Small intestine (tissue), 7 donors: ENCODE measurements at regions not wholly inside any gene's neighbourhood (a gene's known extent, or its start where the extent isn't known, plus 50 kb on each side); places are given as distances from the start of the nearest gene placed in this dataset.
"Not testable (repeated sequence)": the region's sequence is repeated elsewhere in the genome, so short reads cannot be mapped to it uniquely, and the experiment has no call there.

Experiments used
- DNase-seq, 2 donors: peaks; one replicate each; pipeline versions ENCODE4 v3.0.0 to v3.0.0-alpha.2; 2013
- FAIRE-seq: peaks from 2 replicates; lab custom pipeline; 2012; peaks lifted over from hg19 to GRCh38; lab: Jason Lieb, UNC
- H3K27ac ChIP-seq, 3 donors: one replicate each; pipeline ENCODE4 v1.5.1; 2013; ENCODE audit warnings: low read length in 2 of 3, mild to moderate bottlenecking in 2 of 3, control low read depth in 1 of 3, inconsistent platforms in 1 of 3, low read depth in 1 of 3, moderate library complexity in 1 of 3
- H3K27me3 ChIP-seq, 3 donors: one replicate each; pipeline ENCODE4 v1.6.1; 2013; ENCODE audit warnings: low read length in 3 of 3, inconsistent platforms in 1 of 3; ENCODE audit not compliant: control insufficient read depth in 3 of 3, insufficient read depth in 3 of 3
- H3K36me3 ChIP-seq, 3 donors: one replicate each; pipeline ENCODE4 v1.6.1; 2013; ENCODE audit warnings: low read length in 3 of 3, inconsistent platforms in 1 of 3, low read depth in 1 of 3, mild to moderate bottlenecking in 1 of 3, moderate library complexity in 1 of 3; ENCODE audit not compliant: control insufficient read depth in 3 of 3, insufficient read depth in 2 of 3
- H3K4me1 ChIP-seq, 3 donors: one replicate each; pipeline ENCODE4 v1.6.1; 2013; ENCODE audit warnings: low read length in 2 of 3, inconsistent platforms in 1 of 3, low read depth in 1 of 3, mild to moderate bottlenecking in 1 of 3, moderate library complexity in 1 of 3; ENCODE audit not compliant: control insufficient read depth in 3 of 3, insufficient read depth in 2 of 3
- H3K4me3 ChIP-seq, 3 donors: one replicate each; pipeline ENCODE4 v1.5.1; 2013; ENCODE audit warnings: low read length in 3 of 3, control low read depth in 1 of 3, inconsistent platforms in 1 of 3, low read depth in 1 of 3, mild to moderate bottlenecking in 1 of 3, moderate library complexity in 1 of 3
- H3K9me3 ChIP-seq, 2 donors: one replicate each; pipeline ENCODE4 v1.6.1; 2013; ENCODE audit warnings: low read depth in 1 of 2, low read length in 1 of 2; ENCODE audit not compliant: control insufficient read depth in 2 of 2, insufficient read depth in 1 of 2
- WGBS, 3 donors: extraction: QIAGEN DNeasy Blood & Tissue Kit; methylation state at CpG; one replicate each; pipeline ENCODE4 v1.1.7; 2013; 5-methylcytosine and 5-hydroxymethylcytosine counted together
- donor health status: healthy with polysubstance abuse.
- donor health status: control.
- donor health status: control.
- donor health status: Bipolar disorder and iron deficiency.
- donor health status: healthy.

DNA sequence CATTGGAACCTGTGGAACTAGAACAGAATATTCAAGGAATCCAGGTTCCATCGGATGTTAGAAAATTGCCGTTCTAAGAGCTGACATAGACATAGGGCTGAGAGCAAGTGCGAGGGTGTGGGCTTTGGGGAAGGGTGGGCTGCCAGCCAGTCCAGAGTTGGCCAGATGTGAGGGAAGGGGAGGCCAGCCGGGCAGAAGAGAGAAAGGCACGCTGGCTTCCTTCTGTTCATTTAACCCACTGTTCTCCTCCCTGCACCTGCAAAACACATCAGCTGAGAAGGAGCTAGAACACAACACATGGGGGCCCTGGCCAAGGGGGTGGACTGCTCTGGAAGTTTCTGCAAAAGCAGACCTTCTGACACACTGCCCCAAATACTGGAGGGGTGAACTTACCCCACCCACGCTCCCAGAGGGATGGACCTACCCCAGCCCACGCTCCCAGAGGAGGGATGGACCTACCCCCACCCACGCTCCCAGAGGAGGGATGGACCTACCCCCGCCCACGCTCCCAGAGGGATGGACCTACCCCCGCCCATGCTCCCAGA lies 98.0 kb downstream of the SHANK2 start:
- no peaks in the 10 kb centered on the region for H3K9me3 ChIP-seq
- no peak overlapping the region for H3K27ac ChIP-seq
- H3K4me3 ChIP-seq: no peak overlapping the region
- H3K27me3 ChIP-seq: no peaks in the 10 kb centered on the region
- DNase-seq (no peak), FAIRE-seq (no peak)
- peaks cover 0 to 11% (median 0%) of the 10 kb centered on the region in 3 donors for H3K36me3 ChIP-seq
- H3K4me1 ChIP-seq: peaks cover 0 to 12% (median 0%) of the 10 kb centered on the region in 3 donors
- WGBS, 3 donors: 70 to 81% (median 76%) methylated on average over 6 to 11 of the region's 11 CpGs

GRCh38 chr11:71153005-71153390 lies 99.4 kb downstream of the SHANK2 start:
- peak overlapping the region in 2 of 3 donors; percentile 2 to 27 for H3K4me3 ChIP-seq
- peaks cover 0 to 12% (median 0%) of the 10 kb centered on the region in 3 donors for H3K4me1 ChIP-seq
- H3K36me3 ChIP-seq: peaks cover 0 to 11% (median 0%) of the 10 kb centered on the region in 3 donors
- no peaks in the 10 kb centered on the region for H3K9me3 ChIP-seq
- no peaks in the 10 kb centered on the region for H3K27me3 ChIP-seq
- DNase-seq (peak; percentile 60 to 81), FAIRE-seq (no peak)
- H3K27ac ChIP-seq: peak overlapping the region in 1 of 3 donors; percentile 80
- WGBS, 3 donors: 2 to 5% (median 4%) methylated on average over 15 of the region's 15 CpGs

- H3K9me3 ChIP-seq, H3K36me3 ChIP-seq, H3K27me3 ChIP-seq, FAIRE-seq: not testable (repeated sequence)
- H3K4me3 ChIP-seq: peak overlapping the region in 2 of 3 donors; percentile 2 to 27
- DNase-seq: peak; percentile 22 to 65
- H3K4me1 ChIP-seq: peaks cover 0 to 12% (median 0%) of the 10 kb centered on the region in 3 donors
- H3K27ac ChIP-seq: peak overlapping the region in 1 of 3 donors; percentile 80
- 42 to 60% (median 51%) methylated on average over 15 of the region's 15 CpGs for WGBS, 3 donors
These were observed 99.9 kb downstream of the SHANK2 start for GRCh38 chr11:71152312-71153004.

DNA sequence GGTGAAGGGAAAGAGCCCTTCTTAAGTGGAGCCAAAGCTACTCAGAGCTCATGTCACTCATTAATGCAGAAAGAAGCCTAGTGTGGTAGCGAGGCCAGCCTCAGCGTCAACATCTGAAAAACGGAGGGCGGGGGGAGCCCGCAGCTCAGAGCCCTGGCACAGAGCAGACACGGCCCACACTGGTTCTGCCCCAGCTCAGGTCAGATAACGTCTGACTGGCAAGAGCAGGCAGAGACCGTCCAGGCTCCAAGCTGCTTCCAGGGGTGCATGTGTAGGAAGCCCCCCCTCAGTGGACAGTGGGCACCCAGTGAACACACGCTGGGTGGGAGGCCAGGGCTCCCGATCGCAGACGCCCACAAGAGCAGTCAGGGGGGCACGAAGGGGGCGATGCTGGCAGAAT lies 100.8 kb downstream of the SHANK2 start:
- Histone ChIP-seq H3K27ac (no peak overlapping the region), H3K4me1 (peaks cover 0 to 12% (median 0%) of the 10 kb centered on the region in 3 donors), H3K4me3 (no peak overlapping the region), H3K36me3 (peaks cover 0 to 16% (median 0%) of the 10 kb centered on the region in 3 donors), H3K27me3 (no peaks in the 10 kb centered on the region), H3K9me3 (no peaks in the 10 kb centered on the region)
- DNase-seq (no peak), FAIRE-seq (no peak)
- 84 to 93% (median 91%) methylated on average over 14 of the region's 14 CpGs for WGBS, 3 donors

DNA sequence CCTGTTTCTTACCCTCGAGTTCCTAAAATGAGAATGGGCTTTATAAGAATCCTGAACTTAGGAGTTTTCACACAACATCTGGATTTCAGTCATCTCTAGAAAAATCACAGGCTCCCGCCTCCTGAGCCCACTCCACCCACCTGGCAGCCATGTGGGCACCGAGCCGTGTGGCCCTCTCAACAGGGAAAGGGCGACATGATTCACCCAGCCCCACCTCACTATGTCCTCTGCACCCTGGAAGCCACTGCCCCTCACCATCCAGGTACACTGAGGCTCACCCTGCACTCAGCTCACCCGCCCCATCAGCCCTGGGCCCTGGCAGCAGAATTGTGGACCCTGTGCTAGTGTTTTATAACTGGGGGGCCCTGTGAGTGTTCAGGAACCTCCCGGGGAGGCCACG lies 101.5 kb downstream of the SHANK2 start:
- Histone ChIP-seq H3K27me3 (no peaks in the 10 kb centered on the region), H3K4me3 (no peak overlapping the region), H3K4me1 (peaks cover 0 to 12% (median 0%) of the 10 kb centered on the region in 3 donors), H3K9me3 (no peaks in the 10 kb centered on the region), H3K27ac (no peak overlapping the region), H3K36me3 (peaks cover 0 to 21% (median 0%) of the 10 kb centered on the region in 3 donors)
- FAIRE-seq: no peak
- 87 to 92% (median 89%) methylated on average over 8 of the region's 8 CpGs for WGBS, 3 donors
- no peak for DNase-seq

GRCh38 chr11:71148716-71149115 lies 103.7 kb downstream of the SHANK2 start:
- Histone ChIP-seq H3K4me1 (peaks cover 0 to 11% (median 0%) of the 10 kb centered on the region in 3 donors), H3K9me3 (no peaks in the 10 kb centered on the region), H3K4me3 (no peak overlapping the region), H3K27ac (no peak overlapping the region), H3K27me3 (no peaks in the 10 kb centered on the region), H3K36me3 (peaks cover 0 to 23% (median 0%) of the 10 kb centered on the region in 3 donors)
- DNase-seq (no peak), FAIRE-seq (no peak)
- 81 to 84% (median 82%) methylated on average over 8 of the region's 8 CpGs for WGBS, 3 donors

DNA sequence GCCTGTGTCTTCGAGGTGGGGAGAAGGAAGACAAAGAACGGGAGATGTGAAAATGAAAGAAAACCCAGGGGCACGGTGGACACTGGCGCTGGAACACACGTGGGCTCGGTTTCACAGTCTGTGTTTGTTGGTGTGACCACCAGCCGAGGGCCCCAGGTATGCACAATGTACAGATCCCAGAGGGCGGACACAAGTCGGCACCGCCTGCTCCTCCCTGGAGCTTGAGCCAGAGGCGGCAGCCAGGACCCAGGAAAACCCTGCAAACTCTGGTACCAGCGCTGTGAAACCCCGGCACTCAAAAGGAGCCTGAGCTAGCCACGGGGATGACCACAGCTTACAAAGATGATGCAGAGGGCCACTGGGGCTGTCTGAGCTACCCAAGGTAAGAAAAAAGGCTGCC lies 105.0 kb downstream of the SHANK2 start:
- Histone ChIP-seq H3K4me1 (peaks cover 0 to 2% (median 0%) of the 10 kb centered on the region in 3 donors), H3K9me3 (no peaks in the 10 kb centered on the region), H3K27me3 (no peaks in the 10 kb centered on the region), H3K36me3 (peaks cover 0 to 26% (median 0%) of the 10 kb centered on the region in 3 donors), H3K27ac (no peak overlapping the region), H3K4me3 (no peak overlapping the region)
- FAIRE-seq (no peak), DNase-seq (no peak)
- WGBS, 3 donors: 93 to 96% (median 93%) methylated on average over 14 of the region's 14 CpGs

DNA sequence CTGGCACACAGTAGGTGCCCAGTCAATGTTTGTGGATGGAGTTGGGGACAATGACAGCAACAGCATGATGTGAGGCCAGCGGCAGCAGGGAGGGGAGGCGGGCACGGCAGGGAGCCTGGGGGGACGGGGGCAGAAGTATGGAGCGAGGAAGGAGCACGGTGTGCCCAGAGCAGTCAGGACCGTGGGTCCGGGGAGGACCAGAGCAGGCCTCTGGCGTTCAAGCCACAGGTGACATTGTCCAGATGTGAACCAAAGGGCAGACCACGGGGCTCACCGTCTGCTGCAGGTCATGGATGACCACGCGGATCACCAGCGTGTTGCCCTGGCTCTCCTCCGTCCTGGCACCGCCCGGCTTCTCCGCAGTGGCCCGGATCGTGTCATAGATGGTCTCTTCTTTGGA lies 105.5 kb downstream of the SHANK2 start:
- Histone ChIP-seq H3K36me3 (peaks cover 0 to 26% (median 0%) of the 10 kb centered on the region in 3 donors), H3K27ac (no peak overlapping the region), H3K4me1 (no peaks in the 10 kb centered on the region), H3K4me3 (no peak overlapping the region), H3K9me3 (no peaks in the 10 kb centered on the region), H3K27me3 (no peaks in the 10 kb centered on the region)
- WGBS, 3 donors: 94 to 97% (median 95%) methylated on average over 20 of the region's 20 CpGs
- DNase-seq: no peak
- no peak for FAIRE-seq
